Naive thymus-derived CD8-positive, alpha-beta T cell (primary cell): ENCODE measurements at regions not wholly inside any gene's neighbourhood (a gene's known extent, or its start where the extent isn't known, plus 50 kb on each side); places are given as distances from the start of the nearest gene placed in this dataset.

ENCODE experiments used
- ATAC-seq, 2 donors: fragments of 150-1000 bp; cut with Tn5 transposase in 1 of 2; sonication (Bioruptor Pico), chemical (Tn5 transposase) in 1 of 2; 1 replicate in 1 of 2; 2 replicates in 1 of 2; pipeline ENCODE4 v1.10.0; 2021; ENCODE audit warnings: mild to moderate bottlenecking in 2 of 2, moderate library complexity in 2 of 2
- POLR2A ChIA-PET: fragments of 350-600 bp; sonication (Branson Sonifier 250); formaldehyde crosslinking; loops from one replicate; lab custom pipeline; 2021; ENCODE audit warnings: antibody characterized with exemption; lab: Charles Lee
- DNase-seq, 10 donors: peaks; one replicate each; pipeline versions ENCODE4 v3.0.0 to v3.0.0-alpha.2; 2020 to 2022
- H3K27ac Mint-ChIP-seq, 10 donors: one replicate each; pipeline ENCODE4 v1.8.0; 2020 to 2022; ENCODE audit warnings: mild to moderate bottlenecking in 10 of 10, mixed read lengths in 10 of 10, moderate library complexity in 4 of 10, inconsistent platforms in 1 of 10
- H3K27me3 Mint-ChIP-seq, 5 donors: one replicate each; pipeline ENCODE4 v1.8.0; 2021 to 2022; ENCODE audit warnings: mixed read lengths in 5 of 5
- H3K36me3 Mint-ChIP-seq, 3 donors: one replicate each; pipeline ENCODE4 v1.8.0; 2020 to 2022; ENCODE audit warnings: mixed read lengths in 3 of 3, mild to moderate bottlenecking in 2 of 3, inconsistent platforms in 1 of 3
- H3K4me1 Mint-ChIP-seq, 4 donors: one replicate each; pipeline ENCODE4 v1.8.0; 2021 to 2022; ENCODE audit warnings: mixed read lengths in 4 of 4
- H3K4me3 Mint-ChIP-seq, 10 donors: one replicate each; pipeline ENCODE4 v1.8.0; 2020 to 2022; ENCODE audit warnings: mild to moderate bottlenecking in 10 of 10, mixed read lengths in 10 of 10, moderate library complexity in 6 of 10, inconsistent platforms in 1 of 10
- H3K9me3 Mint-ChIP-seq, 9 donors: one replicate each; pipeline ENCODE4 v1.8.0; 2020 to 2022; ENCODE audit warnings: mixed read lengths in 9 of 9, mild to moderate bottlenecking in 3 of 9, inconsistent platforms in 1 of 9, moderate library complexity in 1 of 9

GRCh38 chr4:4727536-4727935, 131.9 kb upstream of the MSX1 start:
- H3K4me1 Mint-ChIP-seq = no peaks in the 10 kb centered on the region
- peaks cover 6 to 60% (median 28%) of the 10 kb centered on the region in 9 donors for H3K9me3 Mint-ChIP-seq
- no peak for ATAC-seq
- POLR2A ChIA-PET = no interaction called here
- H3K4me3 Mint-ChIP-seq = no peak overlapping the region
- H3K27ac Mint-ChIP-seq = peak overlapping the region in 1 of 10 donors; percentile 30
- H3K27me3 Mint-ChIP-seq = no peaks in the 10 kb centered on the region
- H3K36me3 Mint-ChIP-seq = peaks cover 9 to 47% (median 43%) of the 10 kb centered on the region in 3 donors
- DNase-seq = no peak

GRCh38 chr4:4726051-4726450, 133.4 kb upstream of the MSX1 start:
- Mint-ChIP-seq H3K27me3 (no peaks in the 10 kb centered on the region), H3K27ac (no peak overlapping the region), H3K4me1 (no peaks in the 10 kb centered on the region), H3K9me3 (peaks cover 7 to 54% (median 22%) of the 10 kb centered on the region in 9 donors), H3K4me3 (no peak overlapping the region), H3K36me3 (peaks cover 9 to 51% (median 50%) of the 10 kb centered on the region in 3 donors)
- ATAC-seq (no peak), DNase-seq (no peak)
- POLR2A ChIA-PET = no interaction called here

DNA sequence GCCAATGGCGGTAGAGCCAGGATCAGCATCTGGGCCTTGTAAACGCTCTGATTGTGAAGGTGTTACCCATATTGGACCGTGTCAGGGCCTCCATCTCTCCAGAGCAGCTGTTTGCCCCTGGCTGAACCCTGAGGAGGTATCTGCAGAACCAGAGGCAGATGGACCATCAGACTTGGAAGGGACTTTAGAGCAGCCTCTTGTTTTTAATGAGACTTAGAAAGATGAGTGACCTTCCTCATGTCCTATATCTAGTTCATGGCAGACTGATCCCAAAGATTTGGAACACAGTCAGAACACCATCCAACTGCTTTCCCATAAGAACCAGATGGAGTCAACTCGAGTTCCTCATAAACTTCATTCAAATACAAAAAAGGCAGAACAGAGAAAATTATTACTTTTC, 135.1 kb upstream of the MSX1 start:
- POLR2A ChIA-PET = no interaction called here

DNA sequence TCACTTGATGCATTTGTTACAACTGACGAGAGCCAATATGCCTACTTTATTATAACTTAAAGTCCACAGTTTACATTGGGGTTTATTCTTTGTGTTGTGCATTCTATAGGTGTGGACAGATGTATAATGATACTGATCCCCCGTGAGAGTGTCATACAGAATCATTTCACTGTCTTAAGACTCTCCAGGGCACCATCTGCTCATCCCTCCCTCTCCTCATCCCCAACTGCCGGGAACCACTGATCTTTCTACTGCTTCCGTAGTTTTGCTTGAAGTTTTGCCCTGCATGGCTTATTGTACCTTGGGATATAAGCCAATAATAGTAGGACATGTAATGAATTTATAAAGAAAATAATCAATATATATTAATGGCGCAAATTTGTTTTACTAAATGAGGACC, 137.8 kb upstream of the MSX1 start:
- Mint-ChIP-seq H3K27ac (no peak overlapping the region), H3K4me1 (no peaks in the 10 kb centered on the region), H3K4me3 (no peak overlapping the region), H3K27me3 (peaks cover 0 to 1% (median 0%) of the 10 kb centered on the region in 5 donors), H3K36me3 (peaks cover 4 to 45% (median 40%) of the 10 kb centered on the region in 3 donors), H3K9me3 (peaks cover 5 to 44% (median 20%) of the 10 kb centered on the region in 9 donors)
- no peak for DNase-seq
- ATAC-seq = no peak
- POLR2A ChIA-PET = no interaction called here

More for the DNA sequence above, 135.1 kb upstream of the MSX1 start:
- H3K27ac Mint-ChIP-seq = no peak overlapping the region
- no peak overlapping the region for H3K4me3 Mint-ChIP-seq
- no peak for DNase-seq
- ATAC-seq = no peak
- H3K27me3 Mint-ChIP-seq = peaks cover 0 to 1% (median 0%) of the 10 kb centered on the region in 5 donors
- H3K36me3 Mint-ChIP-seq = peaks cover 9 to 51% (median 51%) of the 10 kb centered on the region in 3 donors
- H3K9me3 Mint-ChIP-seq = peaks cover 5 to 54% (median 22%) of the 10 kb centered on the region in 9 donors
- H3K4me1 Mint-ChIP-seq = no peaks in the 10 kb centered on the region

DNA sequence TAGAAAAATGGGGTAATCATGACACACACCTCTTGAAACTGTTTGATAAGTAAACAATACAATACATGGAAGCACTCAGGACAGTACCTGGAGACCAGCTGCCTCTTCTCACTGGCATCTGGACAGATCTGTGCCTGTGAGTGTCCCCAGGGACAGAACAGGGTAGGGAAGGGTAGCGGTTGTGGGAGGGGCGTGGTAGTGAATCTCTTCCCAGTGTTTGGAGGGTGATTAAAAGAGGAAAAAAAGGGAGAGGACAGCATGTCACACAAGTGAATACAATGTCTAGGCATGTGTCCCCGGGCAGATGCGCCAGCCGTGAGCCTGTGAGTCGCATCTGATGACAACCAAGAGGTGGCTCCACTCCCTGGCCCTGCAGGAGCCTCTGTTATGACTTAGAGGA, 138.8 kb upstream of the MSX1 start:
- DNase-seq (no peak), ATAC-seq (no peak)
- Mint-ChIP-seq H3K4me3 (no peak overlapping the region), H3K27me3 (peaks cover 0 to 1% (median 0%) of the 10 kb centered on the region in 5 donors), H3K9me3 (peaks cover 0 to 34% (median 13%) of the 10 kb centered on the region in 9 donors), H3K36me3 (peaks cover 3 to 35% (median 31%) of the 10 kb centered on the region in 3 donors), H3K27ac (no peak overlapping the region), H3K4me1 (no peaks in the 10 kb centered on the region)
- POLR2A ChIA-PET = no interaction called here

GRCh38 chr4:4719436-4719835, 140.0 kb upstream of the MSX1 start:
- Mint-ChIP-seq H3K27me3 (peaks cover 0 to 1% (median 0%) of the 10 kb centered on the region in 5 donors), H3K4me1 (no peaks in the 10 kb centered on the region), H3K4me3 (no peak overlapping the region), H3K36me3 (peaks cover 3 to 29% (median 22%) of the 10 kb centered on the region in 3 donors), H3K9me3 (peaks cover 0 to 22% (median 8%) of the 10 kb centered on the region in 9 donors), H3K27ac (no peak overlapping the region)
- no peak for DNase-seq
- POLR2A ChIA-PET = no interaction called here
- ATAC-seq = no peak

- Mint-ChIP-seq H3K4me1 (no peaks in the 10 kb centered on the region), H3K4me3 (no peak overlapping the region), H3K27me3 (peaks cover 0 to 1% (median 0%) of the 10 kb centered on the region in 5 donors), H3K36me3 (peaks cover 3 to 15% (median 6%) of the 10 kb centered on the region in 3 donors), H3K27ac (no peak overlapping the region), H3K9me3 (peaks cover 0 to 5% (median 2%) of the 10 kb centered on the region in 9 donors)
- ATAC-seq = no peak
- DNase-seq = no peak
- POLR2A ChIA-PET = no interaction called here
Measured at GRCh38 chr4:4717692-4718091, 141.8 kb upstream of the MSX1 start.

DNA sequence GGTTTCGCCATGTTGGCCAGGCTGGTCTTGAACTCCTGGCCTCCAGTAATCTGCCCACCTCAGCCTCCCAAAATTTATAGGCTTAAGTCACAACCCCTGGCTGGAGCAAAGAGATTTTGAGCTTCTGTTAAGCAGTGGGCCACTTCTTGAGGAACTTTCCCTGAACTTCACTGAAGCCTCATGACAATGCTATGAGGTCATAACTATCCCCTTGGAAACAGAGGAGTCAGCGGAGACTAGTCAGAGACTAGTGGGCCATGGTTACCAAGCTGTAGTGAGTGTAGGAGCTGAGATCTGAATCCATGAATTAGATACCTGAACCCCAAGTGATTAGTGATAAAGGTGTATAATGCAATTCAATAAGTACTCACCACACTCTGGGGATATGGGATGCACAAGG, 145.1 kb upstream of the MSX1 start:
- H3K4me3 Mint-ChIP-seq = no peak overlapping the region
- no peaks in the 10 kb centered on the region for H3K27me3 Mint-ChIP-seq
- ATAC-seq (no peak), DNase-seq (no peak)
- POLR2A ChIA-PET = no interaction called here
- H3K27ac Mint-ChIP-seq = peak overlapping the region in 1 of 10 donors; percentile 49
- peaks cover 0 to 2% (median 0%) of the 10 kb centered on the region in 9 donors for H3K9me3 Mint-ChIP-seq
- peaks cover under 1 to 13% (median 3%) of the 10 kb centered on the region in 3 donors for H3K36me3 Mint-ChIP-seq
- H3K4me1 Mint-ChIP-seq = no peaks in the 10 kb centered on the region

- POLR2A ChIA-PET = no interaction called here
- no peak for ATAC-seq
- peaks cover 0 to 12% (median 5%) of the 10 kb centered on the region in 9 donors for H3K9me3 Mint-ChIP-seq
- no peak overlapping the region for H3K27ac Mint-ChIP-seq
- no peak for DNase-seq
- no peak overlapping the region for H3K4me3 Mint-ChIP-seq
- H3K4me1 Mint-ChIP-seq = no peaks in the 10 kb centered on the region
- H3K27me3 Mint-ChIP-seq = peaks cover 0 to 3% (median 0%) of the 10 kb centered on the region in 5 donors
- H3K36me3 Mint-ChIP-seq = peaks cover 3 to 23% (median 13%) of the 10 kb centered on the region in 3 donors
Measured at GRCh38 chr4:4712800-4713528, 146.5 kb upstream of the MSX1 start.

- H3K4me1 Mint-ChIP-seq = no peaks in the 10 kb centered on the region
- H3K4me3 Mint-ChIP-seq = no peak overlapping the region
- peaks cover 3 to 25% (median 15%) of the 10 kb centered on the region in 3 donors for H3K36me3 Mint-ChIP-seq
- peaks cover 0 to 3% (median 0%) of the 10 kb centered on the region in 5 donors for H3K27me3 Mint-ChIP-seq
- H3K27ac Mint-ChIP-seq = no peak overlapping the region
- no peak for DNase-seq
- peaks cover 0 to 12% (median 5%) of the 10 kb centered on the region in 9 donors for H3K9me3 Mint-ChIP-seq
- POLR2A ChIA-PET = no interaction called here
- ATAC-seq = no peak
Measured at GRCh38 chr4:4711902-4712301, 147.6 kb upstream of the MSX1 start.

GRCh38 chr4:4709736-4710135, 149.7 kb upstream of the MSX1 start:
- H3K36me3 Mint-ChIP-seq = peaks cover 15 to 40% (median 16%) of the 10 kb centered on the region in 3 donors
- DNase-seq (no peak), ATAC-seq (no peak)
- peaks cover 0 to 3% (median 0%) of the 10 kb centered on the region in 5 donors for H3K27me3 Mint-ChIP-seq
- H3K9me3 Mint-ChIP-seq = peaks cover 0 to 12% (median 5%) of the 10 kb centered on the region in 9 donors
- POLR2A ChIA-PET = no interaction called here
- H3K4me1 Mint-ChIP-seq = no peaks in the 10 kb centered on the region
- no peak overlapping the region for H3K27ac Mint-ChIP-seq
- no peak overlapping the region for H3K4me3 Mint-ChIP-seq

DNA sequence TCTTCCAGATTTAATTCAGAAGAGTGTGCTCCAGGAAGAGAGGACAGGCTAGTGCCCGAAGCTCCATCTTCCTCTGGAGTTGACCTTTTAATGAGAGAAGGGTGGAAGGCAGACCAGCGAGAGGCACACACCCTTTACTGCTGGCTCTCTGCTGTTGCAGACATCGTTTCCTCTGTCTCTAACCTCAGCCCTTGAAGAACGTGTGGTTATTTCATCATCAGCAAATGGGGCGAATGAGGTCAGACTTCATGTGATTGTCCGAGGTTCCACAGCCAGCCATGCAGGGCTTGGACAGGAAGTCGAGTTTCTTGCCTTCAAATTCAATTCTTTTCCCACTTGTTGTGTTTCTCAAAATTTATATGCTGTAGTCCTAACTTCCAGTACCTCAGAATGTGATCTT, 155.2 kb upstream of the MSX1 start:
- H3K4me1 Mint-ChIP-seq = no peaks in the 10 kb centered on the region
- ATAC-seq (no peak), DNase-seq (no peak)
- H3K27ac Mint-ChIP-seq = no peak overlapping the region
- peaks cover 0 to 11% (median 8%) of the 10 kb centered on the region in 9 donors for H3K9me3 Mint-ChIP-seq
- peaks cover 0 to 3% (median 0%) of the 10 kb centered on the region in 5 donors for H3K27me3 Mint-ChIP-seq
- POLR2A ChIA-PET = no interaction called here
- no peak overlapping the region for H3K4me3 Mint-ChIP-seq
- peaks cover 20 to 47% (median 21%) of the 10 kb centered on the region in 3 donors for H3K36me3 Mint-ChIP-seq

DNA sequence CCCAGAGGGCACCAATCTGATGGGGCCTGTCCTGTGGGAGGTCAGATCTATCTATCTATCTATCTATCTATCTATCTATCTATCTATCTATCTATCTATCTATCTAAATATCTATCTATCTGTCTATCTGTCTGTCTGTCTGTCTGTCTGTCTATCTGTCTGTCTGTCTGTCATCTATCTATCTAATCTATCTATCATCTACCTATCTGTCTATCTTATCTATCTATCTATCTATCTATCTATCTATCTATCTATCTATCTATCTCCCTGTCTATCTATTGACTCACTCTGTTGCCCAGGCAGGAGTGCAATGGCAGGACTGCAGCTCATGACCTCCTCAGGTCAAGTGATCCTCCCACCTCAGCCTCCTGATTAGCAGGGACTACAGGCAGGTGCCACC, 155.7 kb upstream of the STX18 start:
- no peaks in the 10 kb centered on the region for H3K27me3 Mint-ChIP-seq
- DNase-seq = no peak
- H3K4me1 Mint-ChIP-seq = no peaks in the 10 kb centered on the region
- peaks cover 0 to 6% (median 5%) of the 10 kb centered on the region in 3 donors for H3K36me3 Mint-ChIP-seq
- ATAC-seq = no peak
- peak overlapping the region in 1 of 10 donors; percentile 28 for H3K27ac Mint-ChIP-seq
- POLR2A ChIA-PET = no interaction called here
- H3K4me3 Mint-ChIP-seq = no peak overlapping the region
- H3K9me3 Mint-ChIP-seq = peaks cover 0 to 2% (median 0%) of the 10 kb centered on the region in 9 donors
